AG10803 (cell line): ENCODE measurements at regions not wholly inside any gene's neighbourhood (a gene's known extent, or its start where the extent isn't known, plus 50 kb on each side); places are given as distances from the start of the nearest gene placed in this dataset.
A peak's percentile ranks its signal among the peaks of the same experiment; 100 is the strongest.

Source experiments
- DNase-seq: peaks from one replicate; pipeline ENCODE4 v3.0.0; 2010; ENCODE audit warnings: low read depth
- H3K4me3 ChIP-seq: 2 replicates; pipeline ENCODE4 v1.5.1; 2011; ENCODE audit warnings: mild to moderate bottlenecking, low read length, control low read depth
- TF ChIP-seq, protein P1 (sequence below): conservative IDR thresholded peaks from 2 replicates; pipeline ENCODE4 v1.5.1; 2011; ENCODE audit warnings: mild to moderate bottlenecking, low read length, control low read depth, inconsistent platforms

DNA sequence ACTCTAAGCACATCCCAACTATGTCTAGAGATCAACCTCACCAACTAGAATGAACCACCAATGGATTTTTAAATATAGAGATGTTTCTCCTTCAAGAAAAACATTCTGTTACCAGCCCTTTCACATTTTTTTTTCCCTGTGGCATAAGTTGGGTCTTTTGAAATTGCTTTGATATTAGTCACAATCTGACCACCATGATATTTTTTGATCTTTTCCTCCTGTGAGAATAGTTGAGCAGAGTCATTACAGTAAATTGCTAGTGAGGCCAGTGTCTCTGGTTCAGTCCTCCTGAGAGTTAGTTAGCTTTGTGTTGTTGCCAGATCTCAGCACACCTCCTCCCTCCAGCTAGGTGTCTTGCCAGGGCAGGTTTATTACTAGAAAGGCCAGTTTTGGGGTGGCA lies 79.7 kb upstream of the MYLIP start:
- TF ChIP-seq, protein P1, sequence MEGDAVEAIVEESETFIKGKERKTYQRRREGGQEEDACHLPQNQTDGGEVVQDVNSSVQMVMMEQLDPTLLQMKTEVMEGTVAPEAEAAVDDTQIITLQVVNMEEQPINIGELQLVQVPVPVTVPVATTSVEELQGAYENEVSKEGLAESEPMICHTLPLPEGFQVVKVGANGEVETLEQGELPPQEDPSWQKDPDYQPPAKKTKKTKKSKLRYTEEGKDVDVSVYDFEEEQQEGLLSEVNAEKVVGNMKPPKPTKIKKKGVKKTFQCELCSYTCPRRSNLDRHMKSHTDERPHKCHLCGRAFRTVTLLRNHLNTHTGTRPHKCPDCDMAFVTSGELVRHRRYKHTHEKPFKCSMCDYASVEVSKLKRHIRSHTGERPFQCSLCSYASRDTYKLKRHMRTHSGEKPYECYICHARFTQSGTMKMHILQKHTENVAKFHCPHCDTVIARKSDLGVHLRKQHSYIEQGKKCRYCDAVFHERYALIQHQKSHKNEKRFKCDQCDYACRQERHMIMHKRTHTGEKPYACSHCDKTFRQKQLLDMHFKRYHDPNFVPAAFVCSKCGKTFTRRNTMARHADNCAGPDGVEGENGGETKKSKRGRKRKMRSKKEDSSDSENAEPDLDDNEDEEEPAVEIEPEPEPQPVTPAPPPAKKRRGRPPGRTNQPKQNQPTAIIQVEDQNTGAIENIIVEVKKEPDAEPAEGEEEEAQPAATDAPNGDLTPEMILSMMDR: no peak
- peak; percentile 4 for DNase-seq
- H3K4me3 ChIP-seq: no peak overlapping the region

DNA sequence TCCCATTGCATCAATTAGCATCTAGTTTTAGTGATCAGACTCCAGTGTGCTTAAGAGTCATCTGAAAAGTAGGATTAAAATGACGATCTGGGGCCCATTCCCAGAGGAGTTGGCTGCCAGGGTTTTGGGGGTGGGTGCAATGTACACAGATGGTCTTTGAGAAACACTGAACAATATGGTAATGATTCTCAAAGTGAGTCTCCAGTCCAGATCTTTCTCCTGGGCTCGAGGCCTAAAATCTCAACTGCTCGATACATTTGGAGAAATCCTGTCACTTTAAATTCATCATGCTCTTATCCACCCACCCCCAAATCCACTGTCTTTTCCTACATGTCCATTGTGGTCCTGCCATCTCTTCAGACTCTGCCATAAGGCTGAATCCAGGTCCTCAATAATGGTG lies 80.7 kb upstream of the MYLIP start:
- TF ChIP-seq, protein P1: no peak
- no peak overlapping the region for H3K4me3 ChIP-seq
- no peak for DNase-seq

DNA sequence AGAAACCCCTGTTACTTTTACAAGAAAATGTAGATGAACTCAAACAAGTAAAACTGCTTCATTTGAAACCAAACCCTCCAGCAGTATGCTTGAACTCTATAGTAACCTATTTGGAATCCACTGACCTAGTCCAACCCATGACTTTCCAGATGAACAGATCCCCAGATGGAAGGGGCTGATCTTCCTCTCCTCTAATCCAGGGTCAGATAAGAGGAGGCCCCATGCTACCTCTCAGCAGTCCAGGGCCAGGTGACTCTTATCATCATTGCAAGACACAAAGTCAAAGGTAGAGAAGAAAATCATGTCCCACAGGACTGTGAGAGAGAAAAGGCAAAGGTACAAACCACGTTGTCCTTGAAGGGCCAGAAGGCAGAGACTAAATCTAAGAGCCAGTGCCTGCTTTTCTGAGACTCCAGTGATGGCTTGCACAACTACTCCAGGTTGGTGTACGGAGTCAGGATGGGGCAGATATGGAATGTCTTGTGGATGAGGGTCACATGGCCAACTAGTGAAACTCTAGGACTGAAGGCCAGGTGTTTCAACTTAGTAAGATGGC lies 81.4 kb upstream of the MYLIP start:
- no peak overlapping the region for H3K4me3 ChIP-seq
- no peak for DNase-seq
- TF ChIP-seq, protein P1: no peak

DNA sequence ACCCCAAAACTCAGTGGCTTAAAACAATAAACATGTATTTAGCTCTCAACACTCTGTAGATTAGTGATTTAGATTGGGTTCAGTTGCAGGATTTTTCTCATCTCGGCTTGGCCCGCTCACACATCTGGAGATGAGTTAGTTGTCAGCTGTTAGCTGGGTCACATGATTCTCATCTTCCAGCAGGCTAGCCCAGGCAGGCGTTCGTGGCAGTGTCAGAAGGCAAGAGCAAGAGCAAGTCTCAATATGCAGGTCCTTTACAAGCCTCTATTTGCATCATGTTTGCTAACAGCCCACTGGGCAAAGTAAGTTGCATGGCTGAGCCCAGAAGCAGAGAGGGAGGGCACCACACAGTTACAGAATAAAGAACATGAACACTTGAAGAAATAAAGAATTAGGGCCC lies 83.6 kb upstream of the MYLIP start:
- TF ChIP-seq, protein P1: no peak
- DNase-seq: peak; percentile 7
- no peak overlapping the region for H3K4me3 ChIP-seq

DNA sequence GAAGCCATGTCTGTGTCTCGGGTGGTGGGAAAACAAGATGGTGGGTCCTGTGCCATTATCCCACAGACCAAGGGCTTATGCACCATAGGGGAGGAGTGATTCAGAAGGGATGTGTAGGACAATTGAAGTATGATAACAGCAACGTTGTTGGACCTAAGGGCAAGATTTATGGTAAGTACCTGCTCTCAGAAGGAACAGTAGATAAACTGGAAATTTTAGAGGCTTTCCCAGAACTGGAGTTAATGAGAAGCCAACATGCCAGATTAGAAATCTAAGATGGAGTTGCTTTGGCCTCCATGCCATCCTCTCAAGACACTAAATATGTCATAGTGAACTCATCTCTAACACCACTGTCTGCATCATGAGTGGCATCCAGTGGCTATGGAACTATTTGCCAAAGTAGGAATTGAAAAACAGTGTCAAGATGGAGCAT lies 84.7 kb upstream of the MYLIP start:
- H3K4me3 ChIP-seq: no peak overlapping the region
- DNase-seq: no peak
- TF ChIP-seq, protein P1: no peak

DNA sequence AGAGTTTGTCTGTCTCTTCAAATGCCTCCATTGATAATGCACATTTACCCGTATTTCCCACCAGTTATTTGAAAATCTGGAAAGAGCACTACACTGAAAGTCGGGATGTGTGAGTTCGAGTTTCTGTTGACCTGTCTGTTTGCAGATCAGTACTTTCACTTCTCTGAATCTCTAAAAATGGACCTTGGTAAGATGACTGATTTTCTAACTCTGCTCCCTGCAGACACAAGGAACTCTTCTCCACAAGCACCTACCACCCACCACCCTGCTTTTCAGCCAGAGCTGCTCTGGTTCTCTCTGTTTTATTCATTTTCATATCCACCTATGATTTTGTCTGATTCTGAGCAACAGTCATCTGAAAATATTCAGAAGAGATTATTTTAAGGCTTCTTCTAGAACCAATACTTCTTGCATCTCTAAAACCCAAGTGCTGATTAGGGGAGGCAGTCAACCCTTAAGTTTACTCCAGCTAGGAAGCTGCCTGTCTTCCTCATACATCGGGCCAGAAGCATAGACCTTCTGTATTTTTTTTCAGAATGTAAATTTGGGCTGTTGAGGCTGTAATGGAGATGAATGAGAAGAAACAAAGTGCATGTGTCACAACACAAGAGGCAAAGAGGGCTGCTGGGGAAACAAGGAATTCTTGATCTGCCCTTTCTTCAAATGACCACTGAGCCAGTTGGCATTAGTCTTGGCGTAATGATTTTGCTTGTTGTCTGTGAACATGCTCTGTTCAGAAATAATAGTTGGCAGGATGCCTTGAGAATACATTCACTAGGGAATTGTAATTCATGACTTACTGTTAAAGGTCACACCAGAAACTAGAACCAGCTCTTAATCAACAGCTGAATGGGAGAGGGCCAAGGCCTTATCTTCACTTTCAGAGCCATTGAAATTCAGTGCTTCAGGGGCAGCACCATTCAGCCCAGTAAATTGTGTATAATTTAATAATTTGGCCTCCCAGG lies 85.4 kb upstream of the MYLIP start:
- no peak for DNase-seq
- no peak overlapping the region for H3K4me3 ChIP-seq
- TF ChIP-seq, protein P1: no peak

DNA sequence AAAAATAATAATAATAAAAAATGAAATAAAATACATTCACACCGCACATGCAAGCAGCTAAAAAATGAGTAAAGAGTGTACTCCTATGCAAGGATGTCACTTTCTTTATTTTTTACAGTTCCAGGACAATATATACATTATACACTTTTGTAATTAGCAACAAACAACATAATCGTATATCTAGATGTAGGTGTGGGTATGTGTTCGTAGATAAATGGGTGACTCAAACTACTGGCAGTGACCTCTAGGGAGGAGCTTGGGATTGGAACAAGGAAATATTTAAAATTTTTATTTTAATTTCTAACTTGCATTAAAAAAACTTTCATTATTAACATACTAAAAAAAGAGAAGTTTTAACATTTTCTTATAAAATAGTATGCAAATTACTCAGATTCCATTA lies 86.1 kb upstream of the MYLIP start:
- TF ChIP-seq, protein P1: no peak
- no peak for DNase-seq
- no peak overlapping the region for H3K4me3 ChIP-seq
